HUES64 (cell line): ENCODE measurements at regions not wholly inside any gene's neighbourhood (a gene's known extent, or its start where the extent isn't known, plus 50 kb on each side); places are given as distances from the start of the nearest gene placed in this dataset.

Experiments
- H3K27ac ChIP-seq: 2 replicates; pipeline ENCODE4 v1.7.0; 2013; ENCODE audit warnings: low read depth, low read length, inconsistent platforms
- H3K27me3 ChIP-seq: 2 replicates; pipeline ENCODE4 v1.6.1; 2013; ENCODE audit warnings: mild to moderate bottlenecking, low read length; ENCODE audit not compliant: insufficient read depth
- H3K36me3 ChIP-seq: 2 replicates; pipeline ENCODE4 v1.6.1; 2013; ENCODE audit warnings: mild to moderate bottlenecking, low read length; ENCODE audit not compliant: insufficient read depth
- H3K4me1 ChIP-seq: 2 replicates; pipeline ENCODE4 v1.6.1; 2013; ENCODE audit warnings: mild to moderate bottlenecking, low read length, moderate library complexity; ENCODE audit not compliant: insufficient read depth
- H3K4me3 ChIP-seq: 2 replicates; pipeline ENCODE4 v1.5.1; 2013; ENCODE audit warnings: mild to moderate bottlenecking, low read length, moderate library complexity
- H3K9ac ChIP-seq: 2 replicates; pipeline ENCODE4 v1.6.1; 2013; ENCODE audit warnings: mild to moderate bottlenecking, low read depth, low read length
- H3K9me3 ChIP-seq: 2 replicates; pipeline ENCODE4 v1.6.1; 2013; ENCODE audit warnings: low read depth, low read length; ENCODE audit not compliant: insufficient read depth
- WGBS: fragments of 150-250, 120-280 bp; methylation state at CpG from one replicate; pipeline ENCODE4 v1.1.7; 2013; ENCODE audit warnings: missing lambda C conversion rate; 5-methylcytosine and 5-hydroxymethylcytosine counted together

GRCh38 chr20:51318058-51318949, 224.2 kb downstream of the NFATC2 start:
- peaks cover 3% of the 10 kb centered on the region; the same call in 1 of the 2 replicates for H3K27me3 ChIP-seq
- no peak overlapping the region for H3K4me3 ChIP-seq
- no peaks in the 10 kb centered on the region; the same call in 1 of the 2 replicates for H3K9me3 ChIP-seq
- no peak overlapping the region for H3K9ac ChIP-seq
- peaks cover 9% of the 10 kb centered on the region for H3K4me1 ChIP-seq
- H3K27ac ChIP-seq: no peak overlapping the region
- 60% methylated on average over 27 of the region's 27 CpGs for WGBS
- H3K36me3 ChIP-seq: no peaks in the 10 kb centered on the region

- Histone ChIP-seq H3K27me3 (peaks cover 3% of the 10 kb centered on the region; the same call in 1 of the 2 replicates), H3K9me3 (peaks cover 4% of the 10 kb centered on the region), H3K4me1 (peaks cover 17% of the 10 kb centered on the region), H3K27ac (no peak overlapping the region), H3K4me3 (no peak overlapping the region), H3K9ac (no peak overlapping the region), H3K36me3 (no peaks in the 10 kb centered on the region)
Measured at GRCh38 chr20:51315390-51315789, 227.1 kb downstream of the NFATC2 start.

DNA sequence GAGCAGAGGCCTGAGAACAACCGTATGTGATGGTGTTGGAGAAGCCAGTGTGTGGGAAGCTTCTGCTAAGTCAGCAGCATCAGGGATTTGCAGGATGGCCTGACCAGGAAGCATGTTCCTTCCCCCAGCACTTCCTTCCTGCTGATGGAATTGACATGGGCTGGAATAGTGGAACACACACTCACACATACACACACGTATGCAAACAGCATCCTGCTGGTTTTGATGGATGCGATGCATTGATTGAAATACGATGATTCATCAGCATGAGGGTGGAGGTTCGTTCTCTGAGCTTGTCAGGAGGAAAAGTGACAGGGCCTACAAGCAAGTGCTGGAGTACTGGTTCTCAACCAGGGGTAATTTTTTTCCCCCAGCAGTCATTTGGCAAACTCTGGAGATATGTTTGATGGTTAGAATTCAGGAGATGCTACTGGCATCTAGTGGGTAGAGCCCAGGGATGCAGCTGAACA, 229.1 kb downstream of the NFATC2 start:
- 78% methylated on average over 5 of the region's 5 CpGs for WGBS
- Histone ChIP-seq H3K4me1 (peaks cover 19% of the 10 kb centered on the region), H3K9me3 (peaks cover 11% of the 10 kb centered on the region), H3K9ac (no peak overlapping the region), H3K4me3 (no peak overlapping the region), H3K27me3 (peaks cover 3% of the 10 kb centered on the region; the same call in 1 of the 2 replicates), H3K36me3 (no peaks in the 10 kb centered on the region), H3K27ac (no peak overlapping the region)

DNA sequence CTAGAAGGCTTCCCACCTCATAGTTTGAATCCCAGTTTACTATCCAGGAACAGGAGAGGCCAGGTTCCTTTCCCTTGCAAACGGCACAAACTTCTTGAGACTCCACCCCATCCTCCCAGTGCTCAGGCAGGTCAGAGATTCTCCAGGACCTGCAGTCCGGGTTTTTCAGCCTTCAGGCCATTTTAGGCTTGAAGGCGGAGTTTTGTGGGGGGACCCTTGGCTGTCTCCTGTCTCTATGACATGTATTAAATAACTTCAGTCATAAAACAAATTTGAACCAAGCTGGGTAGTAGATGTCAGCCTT, 230.1 kb downstream of the NFATC2 start:
- H3K4me1 ChIP-seq: peaks cover 24% of the 10 kb centered on the region
- H3K9me3 ChIP-seq: peaks cover 11% of the 10 kb centered on the region
- H3K27ac ChIP-seq: peak overlapping the region; percentile 69; the same call in 1 of the 2 replicates
- H3K27me3 ChIP-seq: peaks cover 3% of the 10 kb centered on the region; the same call in 1 of the 2 replicates
- no peak overlapping the region for H3K9ac ChIP-seq
- WGBS: 43% methylated on average over 3 of the region's 3 CpGs
- peak overlapping the region; percentile 31 for H3K4me3 ChIP-seq
- no peaks in the 10 kb centered on the region for H3K36me3 ChIP-seq

DNA sequence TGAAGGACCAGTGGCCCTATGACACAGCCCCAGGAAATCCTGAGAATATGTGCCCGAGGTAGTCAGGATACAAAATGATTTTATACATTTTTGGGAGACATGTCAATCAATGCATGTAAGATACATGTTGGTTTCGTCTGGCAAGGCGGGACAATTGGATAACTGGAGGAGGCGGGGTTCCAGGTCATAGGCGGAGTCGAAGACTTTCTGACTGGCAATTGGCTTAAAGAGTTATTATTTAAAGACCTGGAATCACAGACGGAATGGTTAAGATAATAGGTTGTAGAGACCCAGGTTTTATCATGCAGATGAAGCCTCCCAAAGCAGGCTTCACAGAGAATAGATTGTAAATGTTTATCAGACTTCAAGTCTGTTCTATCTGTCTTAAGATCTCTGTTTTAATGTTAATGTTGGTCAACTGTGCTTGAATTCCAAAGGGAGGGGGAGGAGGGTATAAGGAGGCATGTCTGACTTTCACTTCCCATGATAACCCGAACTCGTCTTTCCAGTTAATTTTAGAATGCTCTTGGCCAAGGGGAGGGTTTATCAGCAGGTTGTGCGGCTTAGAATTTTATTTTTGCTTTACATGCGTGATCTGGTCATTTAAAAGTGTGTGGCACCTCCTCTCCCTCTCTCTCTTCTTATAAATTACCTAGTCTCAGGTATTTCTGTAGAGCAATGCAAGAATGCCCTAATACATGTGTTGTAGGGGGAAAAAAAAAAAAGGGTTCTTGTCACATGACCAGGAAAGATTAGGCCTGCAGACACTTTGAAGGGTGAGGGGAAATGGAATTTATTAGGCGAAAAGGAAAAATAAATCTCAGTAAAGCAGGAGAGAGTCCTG, 230.7 kb downstream of the NFATC2 start:
- H3K27ac ChIP-seq: peak overlapping the region; percentile 69; the same call in 1 of the 2 replicates
- peaks cover 11% of the 10 kb centered on the region for H3K9me3 ChIP-seq
- H3K36me3 ChIP-seq: no peaks in the 10 kb centered on the region
- peak overlapping the region; percentile 31 for H3K4me3 ChIP-seq
- H3K4me1 ChIP-seq: peaks cover 24% of the 10 kb centered on the region
- no peak overlapping the region for H3K9ac ChIP-seq
- WGBS: 6% methylated on average over 10 of the region's 12 CpGs
- peaks cover 3% of the 10 kb centered on the region; the same call in 1 of the 2 replicates for H3K27me3 ChIP-seq

- Histone ChIP-seq H3K36me3 (no peaks in the 10 kb centered on the region), H3K27ac (no peak overlapping the region), H3K9me3 (peaks cover 11% of the 10 kb centered on the region; the same call in 1 of the 2 replicates), H3K4me1 (peaks cover 38% of the 10 kb centered on the region), H3K4me3 (no peak overlapping the region), H3K27me3 (peaks cover 3% of the 10 kb centered on the region; the same call in 1 of the 2 replicates), H3K9ac (no peak overlapping the region)
- 90% methylated on average over 2 of the region's 2 CpGs for WGBS
Measured at GRCh38 chr20:51310216-51310615, 232.3 kb downstream of the NFATC2 start.

DNA sequence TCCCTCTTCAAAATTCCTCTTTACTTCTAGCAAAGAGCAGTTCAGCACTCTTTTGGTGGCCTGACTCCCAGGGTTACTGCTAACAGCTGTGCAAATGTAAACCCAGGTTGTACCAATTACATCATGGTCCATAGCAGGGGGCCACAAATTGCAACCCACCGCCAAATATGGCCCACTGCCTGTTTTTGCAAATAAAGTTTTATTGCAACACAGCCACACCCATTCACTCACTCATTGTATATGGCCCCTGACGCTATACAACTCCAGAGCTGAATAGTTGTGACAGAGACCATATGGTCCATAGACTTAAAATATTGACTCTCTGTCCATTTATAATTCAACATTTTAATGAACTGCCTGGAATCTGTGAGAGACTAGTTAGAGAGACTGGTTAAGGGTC, 233.4 kb downstream of the NFATC2 start:
- Histone ChIP-seq H3K4me3 (no peak overlapping the region), H3K27me3 (no peaks in the 10 kb centered on the region; the same call in 1 of the 2 replicates), H3K36me3 (no peaks in the 10 kb centered on the region), H3K9me3 (peaks cover 19% of the 10 kb centered on the region), H3K27ac (no peak overlapping the region), H3K4me1 (peaks cover 40% of the 10 kb centered on the region), H3K9ac (no peak overlapping the region)
- WGBS: 83% methylated on average over 2 of the region's 2 CpGs

DNA sequence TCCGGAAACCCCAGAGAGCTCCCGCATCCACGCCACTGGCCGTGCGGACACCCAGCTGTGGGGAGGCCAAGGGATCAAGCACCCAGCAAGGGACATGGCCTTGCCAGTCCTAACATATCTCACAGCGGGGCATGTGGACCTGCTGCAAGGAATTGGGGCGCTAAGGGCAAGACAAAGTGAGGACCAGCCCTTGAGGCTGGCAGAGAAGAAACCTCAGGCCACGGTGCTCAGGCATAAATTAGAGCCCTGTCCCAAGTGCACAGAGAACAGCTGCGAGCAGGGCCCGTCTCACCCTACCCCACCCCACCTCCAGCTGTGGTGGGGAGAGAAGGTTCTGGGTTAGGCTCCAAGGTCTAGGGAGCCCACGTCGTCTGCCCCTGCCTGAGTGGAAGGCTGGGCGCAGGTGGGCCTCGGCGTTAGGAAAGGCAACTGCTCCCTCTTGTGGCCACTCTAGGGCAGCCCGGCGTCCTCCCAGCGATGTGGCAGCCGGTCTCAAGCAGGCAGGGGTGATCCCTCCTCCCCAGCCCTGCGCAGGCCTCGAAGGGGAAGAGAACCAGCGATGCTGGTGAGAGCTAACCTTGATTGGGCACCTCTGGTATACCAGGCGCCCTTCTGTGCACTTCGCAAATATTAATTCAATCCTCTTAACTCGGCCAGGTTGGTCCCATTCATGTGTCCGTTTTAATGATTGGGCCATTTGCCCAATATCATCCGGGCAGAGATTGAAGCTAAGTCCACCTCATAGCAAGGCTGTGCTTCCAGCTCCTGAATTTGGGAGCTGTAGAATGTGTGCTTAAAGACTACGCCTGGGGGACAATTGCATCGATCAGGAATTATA, 235.8 kb downstream of the NFATC2 start:
- H3K36me3 ChIP-seq: no peaks in the 10 kb centered on the region
- 36% methylated on average over 26 of the region's 29 CpGs for WGBS
- H3K4me1 ChIP-seq: peaks cover 29% of the 10 kb centered on the region
- H3K9ac ChIP-seq: peak overlapping the region; percentile 15; the same call in 1 of the 2 replicates
- H3K27ac ChIP-seq: peak overlapping the region; percentile 92; the same call in 1 of the 2 replicates
- no peaks in the 10 kb centered on the region; the same call in 1 of the 2 replicates for H3K27me3 ChIP-seq
- H3K9me3 ChIP-seq: peaks cover 39% of the 10 kb centered on the region
- H3K4me3 ChIP-seq: no peak overlapping the region

- Histone ChIP-seq H3K4me3 (no peak overlapping the region), H3K36me3 (no peaks in the 10 kb centered on the region), H3K27me3 (no peaks in the 10 kb centered on the region; the same call in 1 of the 2 replicates), H3K27ac (peak overlapping the region; percentile 92; the same call in 1 of the 2 replicates), H3K9ac (peak overlapping the region; percentile 15), H3K9me3 (peaks cover 45% of the 10 kb centered on the region), H3K4me1 (peaks cover 25% of the 10 kb centered on the region)
- 32% methylated on average over 8 of the region's 8 CpGs for WGBS
Measured at GRCh38 chr20:51306081-51306480, 236.4 kb downstream of the NFATC2 start.

- WGBS: 43% methylated on average over 5 of the region's 6 CpGs
- Histone ChIP-seq H3K36me3 (no peaks in the 10 kb centered on the region), H3K4me3 (no peak overlapping the region), H3K27me3 (no peaks in the 10 kb centered on the region; the same call in 1 of the 2 replicates), H3K4me1 (peaks cover 25% of the 10 kb centered on the region), H3K9me3 (peaks cover 47% of the 10 kb centered on the region), H3K9ac (peak overlapping the region; percentile 45; the same call in 1 of the 2 replicates), H3K27ac (peak overlapping the region; percentile 92)
Measured at GRCh38 chr20:51305316-51306052, 237.0 kb downstream of the NFATC2 start.
